ENCODE measurements at regions not wholly inside any gene's neighbourhood (a gene's known extent, or its start where the extent isn't known, plus 50 kb on each side); places are given as distances from the start of the nearest gene placed in this dataset.
A peak's percentile ranks its signal among the peaks of the same experiment; 100 is the strongest.

DNA sequence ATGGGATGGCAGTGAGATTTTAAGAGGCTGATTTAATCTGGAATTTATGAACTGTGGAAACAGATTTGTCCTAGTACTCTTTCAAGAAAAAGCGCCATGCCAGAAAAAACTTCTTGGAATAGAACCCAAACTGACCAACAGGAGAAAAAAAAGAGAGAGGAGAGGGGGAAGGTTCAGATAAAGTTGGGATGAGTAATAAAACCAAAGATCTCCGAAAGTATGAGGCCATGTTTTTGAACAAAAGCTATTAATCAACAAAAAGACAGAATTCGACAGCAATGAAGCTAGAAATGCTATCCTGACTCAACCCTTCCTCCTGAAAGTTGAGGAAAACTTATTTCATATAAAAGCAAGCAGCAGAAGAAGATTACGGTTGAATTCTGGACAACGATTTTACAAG is 135.5 kb downstream of the CEMIP2 start:
- Histone ChIP-seq H3K4me2 (ENCODE audit: low read length) (no peak overlapping the region), H3K27me3 (ENCODE audit: low read depth, low read length) (peaks cover 18% of the 10 kb centered on the region; the same call in 1 of the 2 replicates), H4K20me1 (ENCODE audit: insufficient read depth, low read length) (no peaks in the 10 kb centered on the region), H3K9ac (ENCODE audit: low read length) (no peak overlapping the region), H3K36me3 (replicated peaks; ENCODE audit: low read depth, low read length) (no peaks in the 10 kb centered on the region), H3K4me1 (ENCODE audit: low read length) (no peaks in the 10 kb centered on the region), H3K79me2 (ENCODE audit: low read length) (no peaks in the 10 kb centered on the region), H3K9me3 (ENCODE audit: insufficient read depth, low read length) (no peaks in the 10 kb centered on the region), H2AFZ (ENCODE audit: low read depth, low read length) (no peak overlapping the region), H3K4me3 (ENCODE audit: low read length) (no peak overlapping the region), H3K27ac (ENCODE audit: low read length) (no peak overlapping the region)
- TF ChIP-seq EZH2phosphoT487 (IDR thresholded peaks at IDR 0.05; ENCODE audit: low read depth): no peak
- TF ChIP-seq, protein P1, sequence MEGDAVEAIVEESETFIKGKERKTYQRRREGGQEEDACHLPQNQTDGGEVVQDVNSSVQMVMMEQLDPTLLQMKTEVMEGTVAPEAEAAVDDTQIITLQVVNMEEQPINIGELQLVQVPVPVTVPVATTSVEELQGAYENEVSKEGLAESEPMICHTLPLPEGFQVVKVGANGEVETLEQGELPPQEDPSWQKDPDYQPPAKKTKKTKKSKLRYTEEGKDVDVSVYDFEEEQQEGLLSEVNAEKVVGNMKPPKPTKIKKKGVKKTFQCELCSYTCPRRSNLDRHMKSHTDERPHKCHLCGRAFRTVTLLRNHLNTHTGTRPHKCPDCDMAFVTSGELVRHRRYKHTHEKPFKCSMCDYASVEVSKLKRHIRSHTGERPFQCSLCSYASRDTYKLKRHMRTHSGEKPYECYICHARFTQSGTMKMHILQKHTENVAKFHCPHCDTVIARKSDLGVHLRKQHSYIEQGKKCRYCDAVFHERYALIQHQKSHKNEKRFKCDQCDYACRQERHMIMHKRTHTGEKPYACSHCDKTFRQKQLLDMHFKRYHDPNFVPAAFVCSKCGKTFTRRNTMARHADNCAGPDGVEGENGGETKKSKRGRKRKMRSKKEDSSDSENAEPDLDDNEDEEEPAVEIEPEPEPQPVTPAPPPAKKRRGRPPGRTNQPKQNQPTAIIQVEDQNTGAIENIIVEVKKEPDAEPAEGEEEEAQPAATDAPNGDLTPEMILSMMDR (IDR thresholded peaks at IDR 0.05; ENCODE audit: low read depth, low read length): no peak

DNA sequence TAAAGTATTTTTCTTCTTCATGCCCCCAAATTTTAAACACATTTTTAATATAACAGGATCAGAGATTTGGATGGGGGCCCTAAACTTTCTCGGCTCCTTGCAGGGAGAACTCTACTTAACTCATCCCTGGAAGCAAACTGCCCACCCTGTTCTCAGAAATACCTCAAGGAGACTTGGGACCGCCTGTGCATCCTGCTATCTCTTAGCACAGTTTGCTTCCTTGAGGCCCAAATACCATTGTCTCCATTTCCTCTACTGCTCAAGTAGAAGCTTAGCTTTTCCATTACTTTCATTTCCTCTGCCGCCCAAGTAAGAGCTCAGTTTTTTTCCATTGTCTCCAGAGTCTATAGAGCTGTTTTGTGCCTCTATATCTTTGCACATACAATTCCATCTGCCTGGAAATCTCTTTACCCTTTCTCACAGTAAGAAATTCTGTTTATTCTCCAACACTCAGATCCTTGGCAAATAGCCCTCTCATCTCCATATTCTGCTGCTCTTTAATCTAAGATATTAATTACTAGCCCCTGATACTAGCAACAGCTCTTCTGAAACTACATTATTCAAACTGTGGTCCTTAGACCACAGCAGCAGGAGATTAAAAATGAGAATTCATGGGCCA is 137.8 kb downstream of the CEMIP2 start:
- Histone ChIP-seq H3K36me3 (replicated peaks; ENCODE audit: low read depth, low read length) (no peaks in the 10 kb centered on the region), H4K20me1 (ENCODE audit: insufficient read depth, low read length) (no peaks in the 10 kb centered on the region), H3K9ac (ENCODE audit: low read length) (no peak overlapping the region), H3K4me1 (ENCODE audit: low read length) (no peaks in the 10 kb centered on the region), H3K4me3 (ENCODE audit: low read length) (no peak overlapping the region), H3K27me3 (ENCODE audit: low read depth, low read length) (peaks cover 18% of the 10 kb centered on the region; the same call in 1 of the 2 replicates), H3K27ac (ENCODE audit: low read length) (no peak overlapping the region), H3K4me2 (ENCODE audit: low read length) (no peak overlapping the region), H3K79me2 (ENCODE audit: low read length) (no peaks in the 10 kb centered on the region), H3K9me3 (ENCODE audit: insufficient read depth, low read length) (no peaks in the 10 kb centered on the region), H2AFZ (ENCODE audit: low read depth, low read length) (no peak overlapping the region)
- no peak for TF ChIP-seq EZH2phosphoT487 (IDR thresholded peaks at IDR 0.05; ENCODE audit: low read depth)
- TF ChIP-seq, protein P1 (IDR thresholded peaks at IDR 0.05; ENCODE audit: low read depth, low read length): no peak

DNA sequence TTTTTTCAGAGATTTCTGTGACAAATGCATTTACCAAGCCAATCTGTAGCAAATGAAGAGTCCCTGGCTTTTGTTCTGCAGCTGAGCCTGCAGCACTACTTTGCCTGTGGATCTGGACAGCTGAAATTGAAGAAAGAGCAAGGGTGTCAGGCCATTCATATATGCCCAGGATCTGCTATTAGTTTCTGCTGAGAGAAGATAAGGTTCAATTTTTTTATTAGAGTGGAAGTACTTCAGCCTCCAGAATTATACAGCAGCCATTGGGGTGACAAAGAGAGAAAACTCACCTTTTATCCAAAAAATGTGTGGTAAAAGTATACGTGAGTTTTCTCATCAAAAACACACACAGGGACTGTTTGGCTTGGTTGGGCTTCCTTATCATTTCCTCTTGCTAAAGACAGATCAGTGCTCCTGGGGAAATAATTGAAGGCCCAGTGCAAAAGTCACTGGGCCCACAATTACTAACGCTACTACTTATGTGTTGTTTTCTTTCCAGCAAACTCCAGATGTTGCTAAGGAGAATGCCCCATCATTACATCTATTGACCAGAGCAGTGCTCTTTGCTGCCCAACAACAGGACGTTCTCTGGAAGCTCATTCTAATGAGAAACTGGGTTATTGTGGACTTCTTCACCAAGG is 138.6 kb downstream of the CEMIP2 start:
- Histone ChIP-seq H3K4me2 (ENCODE audit: low read length) (no peak overlapping the region), H2AFZ (ENCODE audit: low read depth, low read length) (no peak overlapping the region), H3K27me3 (ENCODE audit: low read depth, low read length) (peaks cover 18% of the 10 kb centered on the region; the same call in 1 of the 2 replicates), H3K4me3 (ENCODE audit: low read length) (no peak overlapping the region), H3K27ac (ENCODE audit: low read length) (no peak overlapping the region), H3K4me1 (ENCODE audit: low read length) (no peaks in the 10 kb centered on the region), H4K20me1 (ENCODE audit: insufficient read depth, low read length) (no peaks in the 10 kb centered on the region), H3K9ac (ENCODE audit: low read length) (no peak overlapping the region), H3K36me3 (replicated peaks; ENCODE audit: low read depth, low read length) (no peaks in the 10 kb centered on the region), H3K79me2 (ENCODE audit: low read length) (no peaks in the 10 kb centered on the region), H3K9me3 (ENCODE audit: insufficient read depth, low read length) (no peaks in the 10 kb centered on the region)
- TF ChIP-seq, protein P1 (IDR thresholded peaks at IDR 0.05; ENCODE audit: low read depth, low read length): no peak

DNA sequence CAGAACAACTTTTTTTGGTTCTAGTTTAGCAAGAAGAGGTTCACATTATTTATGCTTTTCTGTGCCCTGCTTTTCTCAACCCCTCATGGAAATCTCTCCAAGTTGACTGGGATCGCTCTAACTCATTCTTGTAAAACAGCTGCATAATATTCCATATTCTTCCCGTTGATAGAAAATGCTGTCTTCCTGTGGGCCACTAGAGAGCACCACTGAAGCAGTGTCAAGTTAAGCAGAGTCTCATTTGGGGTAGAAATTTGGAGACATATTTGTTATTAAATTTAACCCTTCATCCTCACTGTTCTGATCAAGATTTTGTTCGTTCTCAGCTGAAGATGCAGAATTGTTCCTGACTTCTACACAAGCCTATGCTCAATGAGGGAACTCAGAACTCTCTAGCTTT is 140.1 kb downstream of the CEMIP2 start:
- H3K79me2 ChIP-seq (ENCODE audit: low read length): no peaks in the 10 kb centered on the region
- H3K4me3 ChIP-seq (ENCODE audit: low read length): no peak overlapping the region
- TF ChIP-seq EZH2phosphoT487 (IDR thresholded peaks at IDR 0.05; ENCODE audit: low read depth): no peak
- TF ChIP-seq, protein P1 (IDR thresholded peaks at IDR 0.05; ENCODE audit: low read depth, low read length): peak; percentile 37
- H3K4me2 ChIP-seq (ENCODE audit: low read length): no peak overlapping the region
- no peaks in the 10 kb centered on the region for H3K36me3 ChIP-seq (replicated peaks; ENCODE audit: low read depth, low read length)
- no peaks in the 10 kb centered on the region for H3K4me1 ChIP-seq (ENCODE audit: low read length)
- H4K20me1 ChIP-seq (ENCODE audit: insufficient read depth, low read length): no peaks in the 10 kb centered on the region
- H3K9me3 ChIP-seq (ENCODE audit: insufficient read depth, low read length): no peaks in the 10 kb centered on the region
- H3K9ac ChIP-seq (ENCODE audit: low read length): no peak overlapping the region
- H3K27ac ChIP-seq (ENCODE audit: low read length): no peak overlapping the region
- H2AFZ ChIP-seq (ENCODE audit: low read depth, low read length): no peak overlapping the region
- peaks cover 24% of the 10 kb centered on the region; the same call in 1 of the 2 replicates for H3K27me3 ChIP-seq (ENCODE audit: low read depth, low read length)

Measured in OCI-LY3 (cell line).